GM10266 (cell line): ENCODE measurements at regions not wholly inside any gene's neighbourhood (a gene's known extent, or its start where the extent isn't known, plus 50 kb on each side); places are given as distances from the start of the nearest gene placed in this dataset.

ENCODE experiments used
- DNase-seq: peaks from one replicate; pipeline ENCODE4 v3.0.0; 2012; ENCODE audit errors: extremely low spot score
- TF ChIP-seq, protein P1 (sequence below): IDR thresholded peaks from 2 replicates; pipeline ENCODE4 v1.5.1; 2012; ENCODE audit warnings: mild to moderate bottlenecking, low read depth; ENCODE audit not compliant: control insufficient read depth, insufficient read depth; ENCODE audit errors: missing control alignments

DNA sequence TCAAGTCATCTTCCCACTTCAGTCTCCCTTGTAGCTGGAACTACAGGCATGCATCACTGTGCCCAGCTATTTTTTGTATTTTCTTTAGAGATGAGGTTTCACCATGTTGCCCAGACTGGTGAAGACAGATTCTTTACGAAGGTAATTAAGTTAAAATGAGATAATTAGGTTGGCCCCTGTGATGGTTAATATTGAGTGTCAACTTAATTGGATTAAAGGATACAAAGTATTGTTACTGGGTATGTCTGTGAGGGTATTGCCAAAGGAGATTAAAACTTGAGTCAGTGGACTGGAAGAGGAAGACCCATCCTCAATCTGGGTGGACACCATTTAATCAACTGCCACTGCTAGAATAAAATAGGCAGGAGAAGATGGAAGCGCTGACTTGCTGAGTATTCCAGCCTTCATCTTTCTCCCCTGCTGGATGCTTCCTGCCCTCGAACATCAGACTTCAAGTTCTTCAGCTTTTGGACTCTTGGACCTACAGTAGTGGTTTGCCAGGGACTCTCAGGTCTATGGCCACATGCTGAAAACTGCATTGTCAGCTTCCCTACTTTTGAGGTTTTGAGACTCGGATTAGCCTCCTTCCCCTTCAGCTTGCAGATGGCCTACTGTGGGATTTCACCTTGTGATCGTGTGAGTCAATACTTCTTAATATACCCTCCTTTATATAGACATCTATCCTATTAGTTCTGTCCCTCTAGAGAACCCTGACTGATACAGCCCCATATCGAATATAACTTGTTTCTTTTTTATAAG lies 269.1 kb downstream of the TMX3 start:
- DNase-seq: no peak
- TF ChIP-seq, protein P1, sequence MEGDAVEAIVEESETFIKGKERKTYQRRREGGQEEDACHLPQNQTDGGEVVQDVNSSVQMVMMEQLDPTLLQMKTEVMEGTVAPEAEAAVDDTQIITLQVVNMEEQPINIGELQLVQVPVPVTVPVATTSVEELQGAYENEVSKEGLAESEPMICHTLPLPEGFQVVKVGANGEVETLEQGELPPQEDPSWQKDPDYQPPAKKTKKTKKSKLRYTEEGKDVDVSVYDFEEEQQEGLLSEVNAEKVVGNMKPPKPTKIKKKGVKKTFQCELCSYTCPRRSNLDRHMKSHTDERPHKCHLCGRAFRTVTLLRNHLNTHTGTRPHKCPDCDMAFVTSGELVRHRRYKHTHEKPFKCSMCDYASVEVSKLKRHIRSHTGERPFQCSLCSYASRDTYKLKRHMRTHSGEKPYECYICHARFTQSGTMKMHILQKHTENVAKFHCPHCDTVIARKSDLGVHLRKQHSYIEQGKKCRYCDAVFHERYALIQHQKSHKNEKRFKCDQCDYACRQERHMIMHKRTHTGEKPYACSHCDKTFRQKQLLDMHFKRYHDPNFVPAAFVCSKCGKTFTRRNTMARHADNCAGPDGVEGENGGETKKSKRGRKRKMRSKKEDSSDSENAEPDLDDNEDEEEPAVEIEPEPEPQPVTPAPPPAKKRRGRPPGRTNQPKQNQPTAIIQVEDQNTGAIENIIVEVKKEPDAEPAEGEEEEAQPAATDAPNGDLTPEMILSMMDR: no peak

DNA sequence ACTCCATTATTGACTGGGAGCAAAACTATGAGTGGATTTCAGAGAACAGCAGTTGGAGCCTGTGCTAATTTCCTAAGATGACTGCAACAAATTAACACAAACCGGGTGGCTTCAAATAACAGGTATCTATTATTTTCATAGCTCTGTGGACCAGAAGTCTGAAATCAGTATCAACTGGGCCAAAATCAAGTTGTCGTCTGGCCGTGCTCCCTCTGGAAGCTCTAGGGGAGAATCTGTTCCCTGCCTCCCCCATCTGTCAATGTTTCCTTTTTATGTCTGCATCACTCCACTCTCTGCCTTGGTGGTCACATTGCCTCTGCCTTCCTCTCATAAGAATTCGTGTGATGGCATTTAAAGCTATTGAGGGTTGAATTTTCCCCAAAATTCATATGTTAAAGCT lies 269.8 kb downstream of the TMX3 start:
- no peak for DNase-seq

GRCh38 chr18:68441241-68441640 lies 273.7 kb downstream of the TMX3 start:
- DNase-seq: no peak
- TF ChIP-seq, protein P1: no peak

More for the DNA sequence above, 269.8 kb downstream of the TMX3 start:
- TF ChIP-seq, protein P1: no peak

GRCh38 chr18:68440433-68440832 lies 274.5 kb downstream of the TMX3 start:
- no peak for DNase-seq
- TF ChIP-seq, protein P1: no peak

DNA sequence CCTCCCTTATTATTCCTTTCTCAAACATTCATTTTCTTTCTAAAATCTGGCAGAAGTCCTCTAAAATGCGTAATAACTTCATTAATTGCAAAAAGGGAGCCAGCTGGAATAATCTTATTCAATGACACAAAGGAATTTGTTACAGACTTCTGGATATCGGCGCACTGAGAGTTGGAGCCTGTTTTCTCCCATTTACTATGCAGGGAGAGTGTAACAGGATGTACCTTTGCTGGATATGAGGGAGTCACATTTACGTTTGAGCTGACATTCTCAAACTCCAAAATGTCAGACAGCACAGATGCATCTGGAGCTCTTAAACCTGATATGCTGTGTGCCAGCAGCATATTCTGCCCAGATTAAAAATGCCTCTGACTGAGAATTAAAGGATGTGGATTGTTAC lies 275.3 kb downstream of the TMX3 start:
- TF ChIP-seq, protein P1: no peak
- DNase-seq: no peak

GRCh38 chr18:68438983-68439382 lies 275.9 kb downstream of the TMX3 start:
- no peak for DNase-seq
- TF ChIP-seq, protein P1: no peak

- DNase-seq: no peak
- TF ChIP-seq, protein P1: no peak
Measured at GRCh38 chr18:68438536-68438935, 276.4 kb downstream of the TMX3 start.
